ENCODE measurements at regions not wholly inside any gene's neighbourhood (a gene's known extent, or its start where the extent isn't known, plus 50 kb on each side); places are given as distances from the start of the nearest gene placed in this dataset.

- TF ChIP-seq CTCF (IDR thresholded peaks at IDR 0.05; ENCODE audit: low read depth, low read length, poor library complexity, severe bottlenecking) (no peak), EZH2phosphoT487 (IDR thresholded peaks at IDR 0.05; ENCODE audit: borderline replicate concordance, low read length) (no peak)
These were observed 93.7 kb upstream of the PLET1 start for GRCh38 chr11:112354364-112354763.

Data from DOHH2 (cell line).